ENCODE measurements at regions not wholly inside any gene's neighbourhood (a gene's known extent, or its start where the extent isn't known, plus 50 kb on each side); places are given as distances from the start of the nearest gene placed in this dataset.

- Histone ChIP-seq H3K4me3 (peak overlapping the region; percentile 71), H3K27ac (peak overlapping the region; percentile 99), H3K9me3 (ENCODE audit: low read depth, low read length) (no peaks in the 10 kb centered on the region), H3K9ac (ENCODE audit: insufficient read length) (peak overlapping the region; percentile 73), H3K36me3 (ENCODE audit: insufficient read depth, low read length) (no peaks in the 10 kb centered on the region)
- TF ChIP-seq EZH2 (IDR thresholded peaks at IDR 0.05) (no peak), FOXP2 (optimal IDR thresholded peaks at IDR 0.05; ENCODE audit: control extremely low read depth, extremely low read length, insufficient read depth) (no peak), POLR2AphosphoS5 (IDR thresholded peaks at IDR 0.05; ENCODE audit: borderline replicate concordance, low read depth, low read length) (peak; percentile 76; the same call in 1 of the 2 replicates)
- DNase-seq (ENCODE audit: low read depth, low spot score), result peak; percentile 100
Observed at GRCh38 chr3:167886690-167887089, 151.2 kb downstream of the SERPINI1 start.

GRCh38 chr3:167885277-167885676 is 149.8 kb downstream of the SERPINI1 start:
- TF ChIP-seq POLR2AphosphoS5 (IDR thresholded peaks at IDR 0.05; ENCODE audit: borderline replicate concordance, low read depth, low read length), result no peak
- no peak for TF ChIP-seq EZH2 (IDR thresholded peaks at IDR 0.05)
- TF ChIP-seq FOXP2 (optimal IDR thresholded peaks at IDR 0.05; ENCODE audit: control extremely low read depth, extremely low read length, insufficient read depth), result no peak
- DNase-seq (ENCODE audit: low read depth, low spot score), result no peak
- peak overlapping the region; percentile 7 for H3K9ac ChIP-seq (ENCODE audit: insufficient read length)
- no peak overlapping the region for H3K4me3 ChIP-seq
- H3K9me3 ChIP-seq (ENCODE audit: low read depth, low read length), result no peaks in the 10 kb centered on the region
- H3K27ac ChIP-seq, result peak overlapping the region; percentile 84
- H3K36me3 ChIP-seq (ENCODE audit: insufficient read depth, low read length), result no peaks in the 10 kb centered on the region

DNA sequence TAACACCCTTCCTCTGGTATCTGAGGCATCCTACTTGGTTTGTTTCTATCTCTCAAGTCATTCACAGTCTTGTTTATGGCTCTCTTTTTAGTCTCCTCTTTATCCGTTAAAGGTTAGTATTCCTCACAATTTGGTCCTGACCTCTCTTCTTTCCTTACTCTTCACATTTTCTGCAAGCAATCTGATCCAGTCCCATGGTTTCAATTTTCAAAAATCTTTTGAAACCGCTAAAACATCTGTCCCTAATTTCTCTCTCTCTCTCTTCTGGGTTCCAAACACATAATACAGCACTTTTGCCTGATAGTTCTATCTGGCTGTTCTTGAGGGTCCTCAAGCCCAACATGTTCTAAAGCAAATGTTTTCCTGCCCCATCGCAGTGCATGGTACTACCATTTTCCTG is 149.0 kb downstream of the SERPINI1 start:
- DNase-seq (ENCODE audit: low read depth, low spot score), result no peak
- TF ChIP-seq EZH2 (IDR thresholded peaks at IDR 0.05) (no peak), POLR2AphosphoS5 (IDR thresholded peaks at IDR 0.05; ENCODE audit: borderline replicate concordance, low read depth, low read length) (no peak), FOXP2 (optimal IDR thresholded peaks at IDR 0.05; ENCODE audit: control extremely low read depth, extremely low read length, insufficient read depth) (no peak)
- Histone ChIP-seq H3K27ac (peak overlapping the region; percentile 84), H3K9me3 (ENCODE audit: low read depth, low read length) (no peaks in the 10 kb centered on the region), H3K36me3 (ENCODE audit: insufficient read depth, low read length) (no peaks in the 10 kb centered on the region), H3K4me3 (peak overlapping the region; percentile 32), H3K9ac (ENCODE audit: insufficient read length) (peak overlapping the region; percentile 3)

GRCh38 chr3:167883452-167883851 is 147.9 kb downstream of the SERPINI1 start:
- no peak for DNase-seq (ENCODE audit: low read depth, low spot score)
- TF ChIP-seq FOXP2 (optimal IDR thresholded peaks at IDR 0.05; ENCODE audit: control extremely low read depth, extremely low read length, insufficient read depth) (no peak), POLR2AphosphoS5 (IDR thresholded peaks at IDR 0.05; ENCODE audit: borderline replicate concordance, low read depth, low read length) (no peak), EZH2 (IDR thresholded peaks at IDR 0.05) (no peak)
- Histone ChIP-seq H3K36me3 (ENCODE audit: insufficient read depth, low read length) (no peaks in the 10 kb centered on the region), H3K9me3 (ENCODE audit: low read depth, low read length) (no peaks in the 10 kb centered on the region), H3K9ac (ENCODE audit: insufficient read length) (peak overlapping the region; percentile 40), H3K4me3 (no peak overlapping the region), H3K27ac (peak overlapping the region; percentile 84)

DNA sequence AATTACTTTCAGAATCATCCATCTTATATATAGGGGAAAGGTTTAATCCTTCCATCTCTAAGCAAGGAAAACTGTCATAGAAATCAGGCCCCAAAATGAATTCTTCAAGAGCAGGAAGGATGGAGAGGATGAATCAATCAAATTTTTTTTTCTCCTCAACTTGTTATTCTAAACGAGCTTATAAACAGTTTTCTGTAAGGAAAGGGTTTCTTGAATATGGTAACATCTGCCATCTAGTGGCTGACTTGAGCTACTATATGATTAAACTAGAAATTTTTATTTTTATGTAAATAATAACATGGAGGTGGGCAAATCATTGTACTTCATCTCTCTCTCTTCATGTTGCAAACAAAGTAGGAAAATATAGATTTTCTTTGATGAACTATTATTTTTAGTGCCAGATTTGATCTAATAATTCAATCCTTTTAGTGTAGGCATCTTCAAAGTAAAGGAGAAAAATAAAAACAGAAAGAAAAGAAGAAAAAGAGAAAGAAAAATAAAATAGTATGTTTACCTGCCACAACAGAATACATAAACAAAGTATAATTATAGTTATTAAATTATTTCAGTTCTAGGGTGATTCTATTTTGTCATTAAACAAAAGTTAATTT is 146.6 kb downstream of the SERPINI1 start:
- DNase-seq (ENCODE audit: low read depth, low spot score), result peak; percentile 78

GRCh38 chr3:167880183-167880582 is 144.7 kb downstream of the SERPINI1 start:
- no peak for TF ChIP-seq POLR2AphosphoS5 (IDR thresholded peaks at IDR 0.05; ENCODE audit: borderline replicate concordance, low read depth, low read length)
- TF ChIP-seq EZH2 (IDR thresholded peaks at IDR 0.05), result no peak
- no peak for TF ChIP-seq FOXP2 (optimal IDR thresholded peaks at IDR 0.05; ENCODE audit: control extremely low read depth, extremely low read length, insufficient read depth)
- H3K27ac ChIP-seq, result no peak overlapping the region
- H3K4me3 ChIP-seq, result no peak overlapping the region
- peaks cover 4% of the 10 kb centered on the region; the same call in 1 of the 2 replicates for H3K36me3 ChIP-seq (ENCODE audit: insufficient read depth, low read length)
- H3K9ac ChIP-seq (ENCODE audit: insufficient read length), result no peak overlapping the region
- no peak for DNase-seq (ENCODE audit: low read depth, low spot score)
- no peaks in the 10 kb centered on the region for H3K9me3 ChIP-seq (ENCODE audit: low read depth, low read length)

More for the DNA sequence above, 146.6 kb downstream of the SERPINI1 start:
- H3K9me3 ChIP-seq (ENCODE audit: low read depth, low read length), result no peaks in the 10 kb centered on the region
- H3K27ac ChIP-seq, result no peak overlapping the region
- no peaks in the 10 kb centered on the region for H3K36me3 ChIP-seq (ENCODE audit: insufficient read depth, low read length)
- TF ChIP-seq POLR2AphosphoS5 (IDR thresholded peaks at IDR 0.05; ENCODE audit: borderline replicate concordance, low read depth, low read length) (no peak), EZH2 (IDR thresholded peaks at IDR 0.05) (no peak), FOXP2 (optimal IDR thresholded peaks at IDR 0.05; ENCODE audit: control extremely low read depth, extremely low read length, insufficient read depth) (no peak)
- H3K9ac ChIP-seq (ENCODE audit: insufficient read length), result no peak overlapping the region
- H3K4me3 ChIP-seq, result no peak overlapping the region

- Histone ChIP-seq H3K9ac (ENCODE audit: insufficient read length) (no peak overlapping the region), H3K4me3 (peak overlapping the region; percentile 16), H3K36me3 (ENCODE audit: insufficient read depth, low read length) (peaks cover 4% of the 10 kb centered on the region; the same call in 1 of the 2 replicates), H3K27ac (peak overlapping the region; percentile 72), H3K9me3 (ENCODE audit: low read depth, low read length) (no peaks in the 10 kb centered on the region)
- DNase-seq (ENCODE audit: low read depth, low spot score), result no peak
- TF ChIP-seq FOXP2 (optimal IDR thresholded peaks at IDR 0.05; ENCODE audit: control extremely low read depth, extremely low read length, insufficient read depth), result peak; percentile 73
- no peak for TF ChIP-seq EZH2 (IDR thresholded peaks at IDR 0.05)
Observed at GRCh38 chr3:167876620-167877281, 141.2 kb downstream of the SERPINI1 start.
